ENCODE measurements at regions not wholly inside any gene's neighbourhood (a gene's known extent, or its start where the extent isn't known, plus 50 kb on each side); places are given as distances from the start of the nearest gene placed in this dataset.
"Not testable (repeated sequence)": the region's sequence is repeated elsewhere in the genome, so short reads cannot be mapped to it uniquely, and the experiment has no call there.

DNA sequence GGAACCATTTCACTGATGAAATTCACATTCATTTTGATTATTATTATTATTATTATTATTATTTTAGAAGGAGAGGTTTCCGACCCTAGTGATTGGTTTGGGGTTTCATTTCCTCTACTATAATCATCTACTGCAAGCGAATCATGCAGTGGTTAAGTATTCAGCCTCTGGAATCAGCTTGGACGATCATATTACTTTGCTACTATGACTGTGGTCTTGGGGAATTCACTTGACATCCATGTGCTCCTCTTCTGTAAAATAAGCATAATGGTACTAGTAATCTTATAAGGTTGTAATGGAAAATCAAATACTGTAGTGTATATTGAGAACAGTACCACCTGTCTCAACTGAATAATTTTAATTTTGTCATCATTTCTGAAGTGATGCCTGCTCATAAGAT is 132.1 kb upstream of the SLC4A4 start:
- H3K9ac ChIP-seq (ENCODE audit: low read depth, low read length) = no peak overlapping the region
- H3K4me1 ChIP-seq (ENCODE audit: insufficient read depth, low read length) = peaks cover 4% of the 10 kb centered on the region; the same call in 1 of the 2 replicates
- no peaks in the 10 kb centered on the region for H3K36me3 ChIP-seq (ENCODE audit: insufficient read depth, low read length)
- no peaks in the 10 kb centered on the region for H3K9me3 ChIP-seq (ENCODE audit: control insufficient read depth, insufficient read depth, low read length)

GRCh38 chr4:71209161-71209560 is 129.7 kb upstream of the SLC4A4 start:
- Histone ChIP-seq H3K36me3 (ENCODE audit: insufficient read depth, low read length) (no peaks in the 10 kb centered on the region), H3K9ac (ENCODE audit: low read depth, low read length) (no peak overlapping the region), H3K9me3 (ENCODE audit: control insufficient read depth, insufficient read depth, low read length) (no peaks in the 10 kb centered on the region), H3K4me1 (ENCODE audit: insufficient read depth, low read length) (no peaks in the 10 kb centered on the region; the same call in 1 of the 2 replicates)

DNA sequence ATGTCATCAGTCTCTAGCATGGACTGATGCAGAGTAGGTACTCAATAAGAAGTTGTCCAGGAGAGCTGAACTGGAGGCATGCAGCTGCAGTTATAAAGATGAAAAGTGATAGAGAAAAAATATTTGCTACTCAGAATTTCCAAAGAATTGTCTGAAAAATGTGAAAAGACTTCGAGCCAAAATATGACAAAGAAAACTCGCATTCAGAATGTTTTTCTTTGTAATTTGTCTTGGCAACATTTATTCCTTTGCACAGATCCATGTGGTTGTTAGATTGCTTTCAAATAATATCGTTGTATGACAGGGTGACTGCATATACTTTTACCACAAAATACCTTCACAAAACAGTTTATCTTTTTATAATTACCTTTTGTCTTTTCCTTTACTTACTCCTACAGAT is 128.0 kb upstream of the SLC4A4 start:
- H3K9me3 ChIP-seq (ENCODE audit: control insufficient read depth, insufficient read depth, low read length) = no peaks in the 10 kb centered on the region
- no peak overlapping the region for H3K9ac ChIP-seq (ENCODE audit: low read depth, low read length)
- H3K4me1 ChIP-seq (ENCODE audit: insufficient read depth, low read length) = no peaks in the 10 kb centered on the region
- H3K36me3 ChIP-seq (ENCODE audit: insufficient read depth, low read length) = no peaks in the 10 kb centered on the region

- Histone ChIP-seq H3K9ac (ENCODE audit: low read depth, low read length) (no peak overlapping the region), H3K36me3 (ENCODE audit: insufficient read depth, low read length) (no peaks in the 10 kb centered on the region), H3K9me3 (ENCODE audit: control insufficient read depth, insufficient read depth, low read length) (no peaks in the 10 kb centered on the region), H3K4me1 (ENCODE audit: insufficient read depth, low read length) (no peaks in the 10 kb centered on the region)
Observed at GRCh38 chr4:71211748-71212147, 127.1 kb upstream of the SLC4A4 start.

- H3K9ac ChIP-seq (ENCODE audit: low read depth, low read length) = no peak overlapping the region
Observed at GRCh38 chr4:71212216-71212615, 126.6 kb upstream of the SLC4A4 start.

DNA sequence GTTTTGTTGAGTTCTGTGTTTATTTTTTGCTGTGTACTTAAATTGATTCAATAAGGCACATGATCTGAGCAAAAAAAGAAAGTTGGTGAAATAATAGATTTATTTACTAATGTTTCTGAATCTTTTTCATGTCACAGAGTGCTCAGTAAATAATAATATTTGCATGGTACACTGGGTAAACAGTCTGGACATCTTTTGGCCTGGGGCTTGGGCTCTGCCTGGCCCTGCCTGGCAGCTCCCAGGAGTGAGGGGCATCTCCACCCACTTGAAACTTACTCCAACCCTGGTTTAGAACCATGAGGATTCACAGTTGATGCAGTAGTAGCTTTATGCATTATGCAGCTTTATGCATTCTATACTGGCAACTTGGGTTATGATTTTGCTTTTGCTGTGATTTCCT is 124.2 kb upstream of the SLC4A4 start:
- no peaks in the 10 kb centered on the region for H3K9me3 ChIP-seq (ENCODE audit: control insufficient read depth, insufficient read depth, low read length)
- no peaks in the 10 kb centered on the region for H3K36me3 ChIP-seq (ENCODE audit: insufficient read depth, low read length)
- H3K9ac ChIP-seq (ENCODE audit: low read depth, low read length) = no peak overlapping the region
- H3K4me1 ChIP-seq (ENCODE audit: insufficient read depth, low read length) = no peaks in the 10 kb centered on the region

More at GRCh38 chr4:71212216-71212615, 126.6 kb upstream of the SLC4A4 start:
- Histone ChIP-seq H3K9me3 (ENCODE audit: control insufficient read depth, insufficient read depth, low read length) (no peaks in the 10 kb centered on the region), H3K36me3 (ENCODE audit: insufficient read depth, low read length) (no peaks in the 10 kb centered on the region), H3K4me1 (ENCODE audit: insufficient read depth, low read length) (no peaks in the 10 kb centered on the region)

- H3K4me1 ChIP-seq (ENCODE audit: insufficient read depth, low read length) = no peaks in the 10 kb centered on the region
- no peak overlapping the region for H3K9ac ChIP-seq (ENCODE audit: low read depth, low read length)
- H3K36me3 ChIP-seq (ENCODE audit: insufficient read depth, low read length) = no peaks in the 10 kb centered on the region
- no peaks in the 10 kb centered on the region for H3K9me3 ChIP-seq (ENCODE audit: control insufficient read depth, insufficient read depth, low read length)
Observed at GRCh38 chr4:71216316-71216959, 122.4 kb upstream of the SLC4A4 start.

GRCh38 chr4:71217688-71218087 is 121.1 kb upstream of the SLC4A4 start:
- no peaks in the 10 kb centered on the region for H3K36me3 ChIP-seq (ENCODE audit: insufficient read depth, low read length)
- H3K4me1 ChIP-seq (ENCODE audit: insufficient read depth, low read length) = no peaks in the 10 kb centered on the region
- no peak overlapping the region for H3K9ac ChIP-seq (ENCODE audit: low read depth, low read length)
- H3K9me3 ChIP-seq (ENCODE audit: control insufficient read depth, insufficient read depth, low read length) = no peaks in the 10 kb centered on the region

DNA sequence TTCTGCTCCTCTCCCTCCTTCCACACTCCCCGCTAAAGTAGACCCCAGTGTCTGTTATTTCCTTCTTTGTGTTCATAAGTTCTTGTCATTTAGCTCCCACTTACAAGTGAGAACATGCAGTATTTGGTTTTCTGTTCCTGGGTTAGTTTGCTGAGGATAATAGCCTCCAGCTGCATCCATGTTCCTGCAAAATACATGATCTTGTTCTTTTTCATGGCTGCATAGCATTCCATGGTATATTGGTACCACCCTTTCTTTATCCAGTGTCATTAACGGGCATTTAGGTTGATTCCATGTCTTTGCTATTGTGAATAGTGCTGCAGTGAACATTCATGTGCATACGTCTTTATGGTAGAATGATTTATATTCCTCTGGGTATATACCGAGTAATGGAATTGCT is 118.0 kb upstream of the SLC4A4 start:
- H3K36me3 ChIP-seq (ENCODE audit: insufficient read depth, low read length); H3K4me1 ChIP-seq (ENCODE audit: insufficient read depth, low read length); H3K9ac ChIP-seq (ENCODE audit: low read depth, low read length); H3K9me3 ChIP-seq (ENCODE audit: control insufficient read depth, insufficient read depth, low read length): not testable (repeated sequence)

DNA sequence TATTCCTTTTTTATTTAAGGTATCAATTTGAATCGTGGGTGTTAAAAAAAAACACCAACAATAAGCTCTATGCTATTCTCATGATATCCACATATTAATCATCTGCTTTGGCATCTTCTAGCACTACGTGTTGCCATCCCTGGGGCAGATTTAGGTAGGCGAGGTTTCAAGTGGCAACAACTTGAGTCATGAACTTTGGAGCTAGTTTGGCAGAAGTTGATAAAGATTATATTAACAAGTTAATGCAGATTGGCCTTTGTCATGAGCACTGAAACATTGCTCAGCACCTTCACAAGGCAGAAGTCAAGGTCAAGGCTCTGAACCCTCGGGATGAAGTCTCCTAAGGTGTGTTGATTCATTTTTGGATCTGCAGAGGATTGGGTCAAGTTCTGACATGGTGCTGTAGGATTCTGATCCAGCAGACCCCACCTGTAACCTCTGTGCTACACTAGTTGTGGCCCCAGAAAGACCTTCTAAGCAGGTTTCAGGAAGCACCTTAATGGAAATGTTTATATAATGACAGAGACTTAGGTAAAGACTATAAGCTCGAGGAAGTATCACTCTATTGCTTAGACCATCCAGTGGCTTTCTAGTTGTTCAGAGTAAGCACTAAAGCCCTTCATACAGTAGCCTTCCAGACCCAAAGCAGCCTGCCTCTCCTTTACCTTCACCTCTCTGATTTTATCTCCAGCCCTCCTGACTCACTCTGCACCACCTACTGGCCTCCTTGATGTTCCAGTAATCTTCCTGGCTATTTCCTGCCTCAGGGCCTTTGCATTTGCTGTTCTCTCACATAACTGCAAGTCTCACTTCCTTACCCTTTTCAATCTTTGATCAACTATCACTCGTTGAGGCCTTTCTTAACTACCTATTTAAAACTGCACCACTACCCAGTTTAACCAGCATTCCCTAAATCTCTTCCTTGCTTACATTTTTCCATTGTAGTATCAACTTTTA is 117.0 kb upstream of the SLC4A4 start:
- Histone ChIP-seq H3K9ac (ENCODE audit: low read depth, low read length) (no peak overlapping the region), H3K36me3 (ENCODE audit: insufficient read depth, low read length) (no peaks in the 10 kb centered on the region), H3K9me3 (ENCODE audit: control insufficient read depth, insufficient read depth, low read length) (no peaks in the 10 kb centered on the region), H3K4me1 (ENCODE audit: insufficient read depth, low read length) (no peaks in the 10 kb centered on the region)

DNA sequence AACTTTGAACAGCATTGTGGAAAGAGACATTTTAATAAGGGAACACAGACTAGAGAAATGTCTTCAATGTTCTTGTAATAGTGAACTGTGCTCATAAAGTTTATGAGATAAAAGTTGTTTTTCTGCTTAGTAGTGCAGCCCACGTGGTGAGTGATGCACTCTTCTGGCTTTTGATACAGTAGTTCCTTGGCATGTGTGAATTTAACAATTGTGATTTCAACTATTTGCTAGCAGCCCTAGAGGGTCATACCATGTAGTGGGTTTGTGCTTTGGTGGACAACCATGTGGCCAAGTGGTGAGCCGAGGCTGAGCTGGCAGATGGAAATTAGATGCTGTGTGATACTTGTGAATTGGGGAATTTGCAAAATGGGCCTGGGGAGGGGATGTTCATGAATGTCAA is 116.2 kb upstream of the SLC4A4 start:
- H3K9ac ChIP-seq (ENCODE audit: low read depth, low read length) = no peak overlapping the region
- no peaks in the 10 kb centered on the region for H3K9me3 ChIP-seq (ENCODE audit: control insufficient read depth, insufficient read depth, low read length)
- no peaks in the 10 kb centered on the region for H3K4me1 ChIP-seq (ENCODE audit: insufficient read depth, low read length)
- H3K36me3 ChIP-seq (ENCODE audit: insufficient read depth, low read length) = no peaks in the 10 kb centered on the region

DNA sequence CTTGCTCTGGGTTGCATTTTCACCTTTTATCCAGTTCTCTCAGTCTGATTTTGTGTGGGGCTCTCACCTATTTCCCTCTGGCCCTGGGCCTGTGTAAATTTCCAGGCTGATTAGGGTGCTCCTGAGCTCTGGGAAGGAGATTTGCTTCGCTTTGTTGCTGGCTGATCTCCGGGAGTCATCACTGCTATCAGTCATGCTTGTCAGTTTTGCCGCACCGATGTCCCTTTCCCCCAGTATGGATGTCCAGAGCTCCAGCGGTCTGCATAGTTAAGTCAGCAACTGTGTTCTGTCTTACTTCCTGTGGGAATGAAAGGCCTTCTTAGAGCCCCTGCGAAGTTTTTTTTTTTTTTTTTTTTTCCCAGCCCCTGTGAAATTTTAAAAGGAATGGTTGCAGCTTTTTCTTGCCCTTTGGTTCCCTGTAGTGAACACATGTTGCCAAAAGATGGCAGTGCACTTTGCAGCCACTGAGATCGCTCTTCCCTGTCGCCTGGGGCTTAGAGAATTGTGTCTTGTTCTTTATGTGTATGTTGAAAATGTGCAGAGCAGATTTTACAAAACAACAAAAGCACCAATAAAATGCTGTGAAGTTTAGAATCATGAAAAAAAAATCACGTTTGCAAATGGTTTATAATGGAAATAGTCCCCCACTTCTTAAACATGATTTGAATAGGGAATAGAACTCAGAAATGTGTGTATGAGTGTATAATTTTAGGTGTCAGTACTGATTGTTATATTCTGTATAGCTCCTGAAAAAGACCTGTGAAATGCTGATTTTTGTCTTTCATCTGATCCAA is 109.1 kb upstream of the SLC4A4 start:
- H3K9me3 ChIP-seq (ENCODE audit: control insufficient read depth, insufficient read depth, low read length) = no peaks in the 10 kb centered on the region
- no peaks in the 10 kb centered on the region for H3K36me3 ChIP-seq (ENCODE audit: insufficient read depth, low read length)
- no peak overlapping the region for H3K9ac ChIP-seq (ENCODE audit: low read depth, low read length)
- H3K4me1 ChIP-seq (ENCODE audit: insufficient read depth, low read length) = peaks cover 14% of the 10 kb centered on the region

DNA sequence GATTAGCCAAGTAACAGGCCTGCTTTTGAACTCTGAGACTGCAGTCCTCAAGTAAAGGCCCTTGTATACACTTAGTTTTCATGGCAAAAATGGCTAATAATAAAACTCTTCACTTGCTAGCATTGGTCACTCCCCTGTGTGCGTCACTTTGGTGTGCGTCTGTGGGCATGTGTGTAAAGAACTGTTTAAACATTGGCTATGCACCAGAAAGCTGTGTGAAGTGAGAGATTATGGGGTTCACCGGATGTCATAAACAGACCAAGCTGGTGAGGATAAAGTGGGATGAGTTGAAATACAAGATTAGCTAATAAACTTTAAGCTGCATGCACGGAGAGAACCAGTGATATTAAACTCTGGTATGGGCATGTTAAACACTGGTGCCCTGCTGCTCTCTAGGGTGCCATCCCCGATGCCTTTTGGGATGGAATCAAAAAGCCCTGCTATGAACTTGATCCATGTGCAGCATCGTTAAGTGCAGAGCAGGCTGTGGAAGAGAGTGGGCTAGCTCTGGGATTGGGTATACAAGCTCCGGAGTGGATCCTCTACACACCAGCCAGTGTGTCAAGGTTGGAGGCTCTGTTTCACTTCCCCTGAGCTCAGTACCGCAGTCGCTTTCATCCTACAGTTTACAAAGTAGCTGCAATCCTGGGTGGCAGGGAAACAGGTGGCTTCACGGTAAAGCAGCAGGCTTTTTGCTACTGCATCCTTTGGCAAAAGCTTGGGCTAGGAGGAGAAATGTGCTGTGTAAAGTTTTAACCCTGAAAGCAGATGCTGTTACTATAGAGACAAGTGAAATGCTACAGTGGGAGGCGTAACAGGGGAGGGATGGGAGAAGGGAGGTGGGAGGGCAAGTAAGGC is 108.3 kb upstream of the SLC4A4 start:
- Histone ChIP-seq H3K9ac (ENCODE audit: low read depth, low read length) (no peak overlapping the region), H3K36me3 (ENCODE audit: insufficient read depth, low read length) (no peaks in the 10 kb centered on the region), H3K9me3 (ENCODE audit: control insufficient read depth, insufficient read depth, low read length) (no peaks in the 10 kb centered on the region), H3K4me1 (ENCODE audit: insufficient read depth, low read length) (peaks cover 14% of the 10 kb centered on the region)
